Hepatocyte (in vitro differentiated cells): ENCODE measurements at regions not wholly inside any gene's neighbourhood (a gene's known extent, or its start where the extent isn't known, plus 50 kb on each side); places are given as distances from the start of the nearest gene placed in this dataset.

Experiments
- DNase-seq: peaks from one replicate; pipeline ENCODE4 v3.0.0-alpha.2; 2016; ENCODE audit warnings: low spot score
- H2AFZ ChIP-seq: fragments of 200-600 bp; sonication (generic); 2 replicates; pipeline ENCODE4 v1.6.0; 2016; ENCODE audit warnings: antibody characterized with exemption, mild to moderate bottlenecking
- H3K27ac ChIP-seq: fragments of 200-600 bp; sonication (generic); 2 replicates; pipeline ENCODE4 v1.5.1; 2016; ENCODE audit warnings: mild to moderate bottlenecking
- H3K27me3 ChIP-seq: fragments of 200-600 bp; sonication (generic); 2 replicates; pipeline ENCODE4 v1.6.1; 2016
- H3K36me3 ChIP-seq: fragments of 200-600 bp; sonication (generic); replicated peaks from 2 replicates; pipeline ENCODE4 v1.5.1; 2016; ENCODE audit warnings: low read depth; ENCODE audit not compliant: insufficient read depth
- H3K4me1 ChIP-seq: fragments of 200-600 bp; sonication (generic); 2 replicates; pipeline ENCODE4 v1.5.1; 2016; ENCODE audit warnings: mild to moderate bottlenecking, moderate library complexity; ENCODE audit not compliant: insufficient read depth
- H3K4me2 ChIP-seq: fragments of 200-600 bp; sonication (generic); 2 replicates; pipeline ENCODE4 v1.6.0; 2016
- H3K4me3 ChIP-seq: fragments of 200-600 bp; sonication (generic); 2 replicates; pipeline ENCODE4 v1.5.1; 2016; ENCODE audit warnings: mild to moderate bottlenecking
- H3K79me2 ChIP-seq: fragments of 200-600 bp; sonication (generic); 2 replicates; pipeline ENCODE4 v1.6.0; 2017; ENCODE audit warnings: mild to moderate bottlenecking
- H3K9me2 ChIP-seq: fragments of 200-600 bp; sonication (generic); replicated peaks from 2 replicates; pipeline ENCODE4 v1.6.0; 2017; ENCODE audit warnings: mild to moderate bottlenecking; ENCODE audit not compliant: insufficient read depth
- H3K9me3 ChIP-seq: fragments of 200-600 bp; sonication (generic); 2 replicates; pipeline ENCODE4 v1.5.1; 2016; ENCODE audit warnings: low read depth, mild to moderate bottlenecking
- H4K20me1 ChIP-seq: fragments of 200-600 bp; sonication (generic); 2 replicates; pipeline ENCODE4 v1.6.0; 2016; ENCODE audit warnings: mild to moderate bottlenecking; ENCODE audit not compliant: insufficient read depth, poor library complexity, severe bottlenecking
- CTCF ChIP-seq: fragments of 200-600 bp; sonication (generic); IDR thresholded peaks from 2 replicates; pipeline ENCODE4 v1.5.1; 2016; ENCODE audit warnings: antibody characterized with exemption, mild to moderate bottlenecking; ENCODE audit not compliant: poor library complexity
- EZH2 ChIP-seq: fragments of 200-600 bp; sonication (generic); IDR thresholded peaks from 2 replicates; pipeline ENCODE4 v1.6.1; 2016; ENCODE audit warnings: antibody characterized with exemption, mild to moderate bottlenecking, borderline replicate concordance
- EZH2phosphoT487 ChIP-seq: fragments of 200-600 bp; sonication (generic); IDR thresholded peaks from one replicate; pipeline ENCODE4 v1.6.1; 2018; ENCODE audit warnings: antibody characterized with exemption, mild to moderate bottlenecking, low read depth, moderate library complexity; ENCODE audit not compliant: unreplicated experiment, severe bottlenecking
- whole genome bisulfite sequencing: methylation state at CpG from one replicate; pipeline ENCODE4 v1.1.6; 2016; ENCODE audit warnings: low lambda C conversion rate; ENCODE audit errors: missing lambda C conversion rate; 5-methylcytosine and 5-hydroxymethylcytosine counted together

DNA sequence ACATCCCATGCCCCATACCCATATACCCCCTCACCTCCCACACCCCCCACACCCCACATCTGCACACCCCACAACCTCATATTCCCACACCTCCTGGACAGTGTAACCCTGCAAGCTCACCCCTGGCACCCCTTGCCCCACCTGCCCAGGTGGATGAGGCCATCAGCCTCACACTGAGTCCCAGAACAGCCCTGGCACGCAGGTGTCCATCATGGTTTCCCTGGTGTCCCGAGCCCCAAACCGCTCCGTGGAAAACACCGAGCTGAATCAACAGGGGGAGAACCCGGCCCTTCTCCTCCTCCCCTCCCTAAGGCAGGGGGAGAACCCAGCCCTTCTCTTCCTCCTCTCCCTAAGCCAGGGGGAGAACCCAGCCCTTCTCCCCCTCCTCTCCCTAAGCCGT lies 415.6 kb upstream of the SALL3 start:
- Histone ChIP-seq H3K27me3 (no peaks in the 10 kb centered on the region), H3K79me2 (no peaks in the 10 kb centered on the region), H3K4me2 (no peak overlapping the region), H3K9me2 (no peaks in the 10 kb centered on the region), H3K4me3 (no peak overlapping the region), H3K27ac (no peak overlapping the region), H4K20me1 (no peaks in the 10 kb centered on the region), H2AFZ (no peak overlapping the region), H3K4me1 (no peaks in the 10 kb centered on the region), H3K9me3 (no peaks in the 10 kb centered on the region), H3K36me3 (no peaks in the 10 kb centered on the region)
- 70% methylated on average over 7 of the region's 7 CpGs for WGBS
- TF ChIP-seq EZH2 (no peak), CTCF (no peak), EZH2phosphoT487 (no peak)
- no peak for DNase-seq

- no peaks in the 10 kb centered on the region for H3K9me3 ChIP-seq
- no peaks in the 10 kb centered on the region for H3K9me2 ChIP-seq
- no peaks in the 10 kb centered on the region for H4K20me1 ChIP-seq
- no peak overlapping the region for H3K4me3 ChIP-seq
- no peaks in the 10 kb centered on the region for H3K27me3 ChIP-seq
- TF ChIP-seq CTCF (no peak), EZH2phosphoT487 (no peak), EZH2 (no peak)
- no peaks in the 10 kb centered on the region for H3K36me3 ChIP-seq
- no peak overlapping the region for H2AFZ ChIP-seq
- no peak overlapping the region for H3K4me2 ChIP-seq
- DNase-seq: no peak
- no peaks in the 10 kb centered on the region for H3K4me1 ChIP-seq
- H3K27ac ChIP-seq: no peak overlapping the region
- no peaks in the 10 kb centered on the region for H3K79me2 ChIP-seq
- 82% methylated on average over 14 of the region's 14 CpGs for WGBS
These were observed 415.1 kb upstream of the SALL3 start for GRCh38 chr18:78564518-78564917.

- Histone ChIP-seq H3K4me2 (no peak overlapping the region), H3K4me3 (no peak overlapping the region), H3K9me2 (no peaks in the 10 kb centered on the region), H3K27ac (no peak overlapping the region), H3K9me3 (no peaks in the 10 kb centered on the region), H4K20me1 (no peaks in the 10 kb centered on the region), H2AFZ (no peak overlapping the region), H3K79me2 (no peaks in the 10 kb centered on the region), H3K4me1 (no peaks in the 10 kb centered on the region), H3K36me3 (no peaks in the 10 kb centered on the region), H3K27me3 (no peaks in the 10 kb centered on the region)
- DNase-seq: no peak
- TF ChIP-seq CTCF (no peak), EZH2 (no peak), EZH2phosphoT487 (no peak)
- 95% methylated on average over 5 of the region's 5 CpGs for WGBS
These were observed 414.4 kb upstream of the SALL3 start for GRCh38 chr18:78565240-78565639.

- no peaks in the 10 kb centered on the region for H3K79me2 ChIP-seq
- H3K27ac ChIP-seq: no peak overlapping the region
- no peak overlapping the region for H3K4me2 ChIP-seq
- H3K9me2 ChIP-seq: no peaks in the 10 kb centered on the region
- H3K4me3 ChIP-seq: no peak overlapping the region
- WGBS: 80% methylated on average over 1 of the region's 1 CpG
- no peak overlapping the region for H2AFZ ChIP-seq
- no peaks in the 10 kb centered on the region for H3K4me1 ChIP-seq
- no peaks in the 10 kb centered on the region for H3K9me3 ChIP-seq
- no peaks in the 10 kb centered on the region for H3K27me3 ChIP-seq
- TF ChIP-seq CTCF (no peak), EZH2 (no peak)
- no peak for DNase-seq
- H3K36me3 ChIP-seq: no peaks in the 10 kb centered on the region
- no peaks in the 10 kb centered on the region for H4K20me1 ChIP-seq
These were observed 413.6 kb upstream of the SALL3 start for GRCh38 chr18:78566065-78566464.
